ENCODE measurements at regions not wholly inside any gene's neighbourhood (a gene's known extent, or its start where the extent isn't known, plus 50 kb on each side); places are given as distances from the start of the nearest gene placed in this dataset.
"Not testable (repeated sequence)": the region's sequence is repeated elsewhere in the genome, so short reads cannot be mapped to it uniquely, and the experiment has no call there.

GRCh38 chr22:47613606-47614350, 851.3 kb downstream of the TBC1D22A start:
- DNase-seq = no peak
- 87 to 88% methylated on average over 11 to 13 of the region's 13 CpGs for WGBS, 2 donors
- peaks cover 0 to 32% (median 0%) of the 10 kb centered on the region in 4 donors for H3K27me3 ChIP-seq
- H3K27ac ChIP-seq = no peak overlapping the region
- no peak overlapping the region for H3K4me3 ChIP-seq
- TF ChIP-seq, protein P1, sequence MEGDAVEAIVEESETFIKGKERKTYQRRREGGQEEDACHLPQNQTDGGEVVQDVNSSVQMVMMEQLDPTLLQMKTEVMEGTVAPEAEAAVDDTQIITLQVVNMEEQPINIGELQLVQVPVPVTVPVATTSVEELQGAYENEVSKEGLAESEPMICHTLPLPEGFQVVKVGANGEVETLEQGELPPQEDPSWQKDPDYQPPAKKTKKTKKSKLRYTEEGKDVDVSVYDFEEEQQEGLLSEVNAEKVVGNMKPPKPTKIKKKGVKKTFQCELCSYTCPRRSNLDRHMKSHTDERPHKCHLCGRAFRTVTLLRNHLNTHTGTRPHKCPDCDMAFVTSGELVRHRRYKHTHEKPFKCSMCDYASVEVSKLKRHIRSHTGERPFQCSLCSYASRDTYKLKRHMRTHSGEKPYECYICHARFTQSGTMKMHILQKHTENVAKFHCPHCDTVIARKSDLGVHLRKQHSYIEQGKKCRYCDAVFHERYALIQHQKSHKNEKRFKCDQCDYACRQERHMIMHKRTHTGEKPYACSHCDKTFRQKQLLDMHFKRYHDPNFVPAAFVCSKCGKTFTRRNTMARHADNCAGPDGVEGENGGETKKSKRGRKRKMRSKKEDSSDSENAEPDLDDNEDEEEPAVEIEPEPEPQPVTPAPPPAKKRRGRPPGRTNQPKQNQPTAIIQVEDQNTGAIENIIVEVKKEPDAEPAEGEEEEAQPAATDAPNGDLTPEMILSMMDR (IDR thresholded peaks at IDR 0.05) = no peak
- TF ChIP-seq POLR2A (IDR thresholded peaks at IDR 0.05) = no peak
- H3K4me1 ChIP-seq = no peaks in the 10 kb centered on the region
- no peaks in the 10 kb centered on the region for H3K9me3 ChIP-seq
- intact Hi-C loops (cut with DNase I) = no loop called here
- H3K36me3 ChIP-seq = no peaks in the 10 kb centered on the region

- H3K27ac ChIP-seq; H3K9me3 ChIP-seq; DNase-seq; intact Hi-C loops (cut with DNase I); H3K4me1 ChIP-seq; H3K36me3 ChIP-seq; H3K4me3 ChIP-seq: not testable (repeated sequence)
- H3K27me3 ChIP-seq = peaks cover 0 to 31% (median 0%) of the 10 kb centered on the region in 4 donors
- WGBS, 2 donors = 57 to 82% methylated on average over 11 of the region's 11 CpGs
Observed at GRCh38 chr22:47613181-47613580, 850.7 kb downstream of the TBC1D22A start.

DNA sequence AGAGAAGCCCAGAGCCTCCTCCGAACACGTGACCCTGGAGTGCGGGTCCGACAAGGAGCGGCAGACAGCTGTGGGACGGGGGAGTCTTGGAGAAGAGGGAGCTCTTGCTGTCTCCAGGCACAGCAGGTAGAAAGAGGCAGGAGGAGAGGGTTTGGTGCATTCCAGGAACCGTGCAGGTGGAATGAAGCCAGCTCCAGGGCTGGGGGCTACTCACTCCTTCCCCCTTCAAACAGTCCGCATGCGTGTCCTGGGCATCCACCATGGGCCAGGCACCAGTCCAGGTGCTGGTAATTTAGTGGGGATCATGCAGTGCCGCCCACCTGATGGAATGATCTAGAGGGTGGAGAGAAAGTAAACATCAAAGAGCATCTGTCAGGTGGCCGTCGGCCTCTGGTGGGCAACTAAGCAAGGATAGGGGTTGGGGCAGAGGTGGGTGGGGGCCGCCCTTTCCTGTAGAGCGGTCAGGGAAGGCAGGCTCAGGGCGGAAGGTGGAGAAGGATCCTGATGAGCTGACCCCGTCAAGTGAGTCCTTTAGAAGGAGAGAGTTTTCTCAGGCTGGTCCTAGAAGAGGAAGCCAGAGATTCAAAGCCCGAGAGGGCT, 850.0 kb downstream of the TBC1D22A start:
- Histone ChIP-seq H3K4me1 (no peaks in the 10 kb centered on the region), H3K4me3 (no peak overlapping the region), H3K36me3 (no peaks in the 10 kb centered on the region), H3K27ac (no peak overlapping the region), H3K9me3 (no peaks in the 10 kb centered on the region), H3K27me3 (peaks cover 0 to 24% (median 0%) of the 10 kb centered on the region in 4 donors)
- TF ChIP-seq, protein P1 (IDR thresholded peaks at IDR 0.05) = no peak
- TF ChIP-seq POLR2A (IDR thresholded peaks at IDR 0.05) = no peak
- DNase-seq = no peak
- intact Hi-C loops (cut with DNase I) = no loop called here
- WGBS, 2 donors = 69 to 79% methylated on average over 12 to 14 of the region's 17 CpGs

- TF ChIP-seq, protein P1 (IDR thresholded peaks at IDR 0.05) = no peak
- no peak for TF ChIP-seq POLR2A (IDR thresholded peaks at IDR 0.05)
- 85 to 89% methylated on average over 4 of the region's 9 CpGs for WGBS, 2 donors
- intact Hi-C loops (cut with DNase I) = no loop called here
Observed at GRCh38 chr22:47610764-47611163, 848.3 kb downstream of the TBC1D22A start.

DNA sequence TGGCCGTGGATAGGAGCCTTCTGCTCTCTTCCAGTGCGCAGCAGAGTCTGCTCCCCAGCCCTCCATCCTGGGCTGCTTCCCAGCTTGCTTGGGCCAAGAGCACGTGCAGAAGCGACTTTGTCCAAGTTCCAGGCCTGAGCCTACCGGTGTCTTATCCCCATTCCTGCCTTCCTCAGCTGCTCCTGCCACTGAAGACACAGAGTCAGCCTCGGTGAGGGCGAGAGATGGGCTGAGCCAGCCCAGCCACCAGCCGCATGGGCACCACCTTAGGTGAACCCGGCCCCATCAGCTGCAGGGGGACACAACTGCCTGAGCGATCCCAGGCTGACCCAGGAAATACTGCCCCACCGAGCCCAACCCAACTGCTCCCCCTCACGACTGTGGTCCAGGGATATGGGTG, 847.8 kb downstream of the TBC1D22A start:
- TF ChIP-seq, protein P1 (IDR thresholded peaks at IDR 0.05) = no peak
- TF ChIP-seq POLR2A (IDR thresholded peaks at IDR 0.05) = no peak
- Histone ChIP-seq H3K27me3 (peaks cover 0 to 26% (median 0%) of the 10 kb centered on the region in 4 donors), H3K4me3 (no peak overlapping the region), H3K27ac (no peak overlapping the region), H3K9me3 (no peaks in the 10 kb centered on the region), H3K4me1 (no peaks in the 10 kb centered on the region), H3K36me3 (no peaks in the 10 kb centered on the region)
- WGBS, 2 donors = 70 to 100% methylated on average over 2 to 8 of the region's 12 CpGs
- intact Hi-C loops (cut with DNase I) = no loop called here
- DNase-seq = no peak

More at GRCh38 chr22:47610764-47611163, 848.3 kb downstream of the TBC1D22A start:
- Histone ChIP-seq H3K27me3 (peaks cover 0 to 21% (median 0%) of the 10 kb centered on the region in 4 donors), H3K4me3 (no peak overlapping the region), H3K36me3 (no peaks in the 10 kb centered on the region), H3K9me3 (no peaks in the 10 kb centered on the region), H3K27ac (no peak overlapping the region), H3K4me1 (no peaks in the 10 kb centered on the region)
- no peak for DNase-seq

Data from esophagus squamous epithelium (tissue), 5 donors.